Omental fat pad (tissue), 3 donors: ENCODE measurements at regions not wholly inside any gene's neighbourhood (a gene's known extent, or its start where the extent isn't known, plus 50 kb on each side); places are given as distances from the start of the nearest gene placed in this dataset.

Experiments
- ATAC-seq: fragments of 150-250 bp; one replicate; pipeline ENCODE4 v1.9.1; 2016; ENCODE audit warnings: mild to moderate bottlenecking, moderate library complexity; ENCODE audit not compliant: low FRiP score
- DNase-seq: peaks from one replicate; pipeline ENCODE4 v3.0.0-alpha.2; 2019; ENCODE audit warnings: low spot score
- CTCF ChIP-seq, 3 donors: fragments of 450-650 bp; IDR thresholded peaks; one replicate each; pipeline ENCODE4 v1.5.1; 2016 to 2017; ENCODE audit warnings: antibody characterized with exemption in 3 of 3, mild to moderate bottlenecking in 3 of 3, moderate library complexity in 2 of 3

GRCh38 chr10:3282674-3283017, 110.1 kb upstream of the PITRM1 start:
- no peak for TF ChIP-seq CTCF (IDR thresholded peaks at IDR 0.05)
- ATAC-seq (no peak), DNase-seq (no peak)

- no peak for TF ChIP-seq CTCF (IDR thresholded peaks at IDR 0.05)
- no peak for DNase-seq
These were observed 109.5 kb upstream of the PITRM1 start for GRCh38 chr10:3281941-3282673.

GRCh38 chr10:3278771-3279170, 106.2 kb upstream of the PITRM1 start:
- ATAC-seq (no peak), DNase-seq (no peak)
- TF ChIP-seq CTCF (IDR thresholded peaks at IDR 0.05) = no peak

More at GRCh38 chr10:3281941-3282673, 109.5 kb upstream of the PITRM1 start:
- ATAC-seq = no peak

- ATAC-seq (no peak), DNase-seq (no peak)
- no peak for TF ChIP-seq CTCF (IDR thresholded peaks at IDR 0.05)
These were observed 105.0 kb upstream of the PITRM1 start for GRCh38 chr10:3277566-3277965.

GRCh38 chr10:3274414-3274813, 101.8 kb upstream of the PITRM1 start:
- TF ChIP-seq CTCF (IDR thresholded peaks at IDR 0.05) = no peak
- DNase-seq (no peak), ATAC-seq (no peak)

GRCh38 chr10:3273966-3274365, 101.4 kb upstream of the PITRM1 start:
- ATAC-seq (no peak), DNase-seq (no peak)
- no peak for TF ChIP-seq CTCF (IDR thresholded peaks at IDR 0.05)

- ATAC-seq = no peak
- no peak for TF ChIP-seq CTCF (IDR thresholded peaks at IDR 0.05)
- no peak for DNase-seq
These were observed 99.7 kb upstream of the PITRM1 start for GRCh38 chr10:3272300-3272699.
